ENCODE measurements at regions not wholly inside any gene's neighbourhood (a gene's known extent, or its start where the extent isn't known, plus 50 kb on each side); places are given as distances from the start of the nearest gene placed in this dataset.

DNA sequence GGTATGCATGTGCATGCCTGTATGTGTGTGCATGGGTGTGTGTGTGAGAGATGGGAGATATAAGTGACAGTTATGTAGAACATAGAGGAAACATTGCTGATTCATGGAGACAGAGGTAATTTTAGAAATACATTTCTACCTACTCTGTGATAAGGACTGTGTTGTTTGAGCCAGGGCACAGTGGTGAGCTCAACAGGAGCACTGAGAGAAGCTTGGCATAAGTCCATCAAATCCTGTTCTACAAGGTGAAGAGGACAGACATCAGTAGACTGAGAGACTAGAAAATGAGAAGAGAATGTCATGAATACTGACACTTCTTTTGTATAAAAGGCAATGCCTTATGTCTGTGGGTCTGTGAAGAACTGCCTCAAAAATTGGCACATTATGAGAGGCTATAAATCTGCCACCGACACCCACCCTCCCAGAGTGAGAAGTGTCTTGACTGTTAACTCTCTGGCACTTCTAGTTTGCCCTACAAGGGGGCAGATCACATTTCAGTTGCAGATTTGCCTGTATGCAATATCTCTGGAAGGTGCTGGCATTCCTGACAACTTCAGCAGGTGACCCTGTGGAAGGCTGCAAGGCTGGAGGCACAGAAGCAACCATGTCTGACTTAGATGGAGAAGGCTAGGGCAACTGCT lies 962.3 kb upstream of the NRXN1 start:
- H3K27me3 ChIP-seq = no peaks in the 10 kb centered on the region
- H3K36me3 ChIP-seq = no peaks in the 10 kb centered on the region
- no peaks in the 10 kb centered on the region for H3K4me1 ChIP-seq
- WGBS (ENCODE audit: insufficient coverage, low coverage, low lambda C conversion rate, missing lambda C conversion rate) = 50% methylated on average over 1 of the region's 1 CpG
- intact Hi-C loops (cut with DNase I) = no loop called here
- H3K4me3 ChIP-seq = no peak overlapping the region
- no peak overlapping the region for H3K27ac ChIP-seq
- TF ChIP-seq, protein P1, sequence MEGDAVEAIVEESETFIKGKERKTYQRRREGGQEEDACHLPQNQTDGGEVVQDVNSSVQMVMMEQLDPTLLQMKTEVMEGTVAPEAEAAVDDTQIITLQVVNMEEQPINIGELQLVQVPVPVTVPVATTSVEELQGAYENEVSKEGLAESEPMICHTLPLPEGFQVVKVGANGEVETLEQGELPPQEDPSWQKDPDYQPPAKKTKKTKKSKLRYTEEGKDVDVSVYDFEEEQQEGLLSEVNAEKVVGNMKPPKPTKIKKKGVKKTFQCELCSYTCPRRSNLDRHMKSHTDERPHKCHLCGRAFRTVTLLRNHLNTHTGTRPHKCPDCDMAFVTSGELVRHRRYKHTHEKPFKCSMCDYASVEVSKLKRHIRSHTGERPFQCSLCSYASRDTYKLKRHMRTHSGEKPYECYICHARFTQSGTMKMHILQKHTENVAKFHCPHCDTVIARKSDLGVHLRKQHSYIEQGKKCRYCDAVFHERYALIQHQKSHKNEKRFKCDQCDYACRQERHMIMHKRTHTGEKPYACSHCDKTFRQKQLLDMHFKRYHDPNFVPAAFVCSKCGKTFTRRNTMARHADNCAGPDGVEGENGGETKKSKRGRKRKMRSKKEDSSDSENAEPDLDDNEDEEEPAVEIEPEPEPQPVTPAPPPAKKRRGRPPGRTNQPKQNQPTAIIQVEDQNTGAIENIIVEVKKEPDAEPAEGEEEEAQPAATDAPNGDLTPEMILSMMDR (IDR thresholded peaks at IDR 0.05) = no peak
- TF ChIP-seq POLR2A (IDR thresholded peaks at IDR 0.05) = no peak
- no peak for DNase-seq
- ATAC-seq = no peak
- H3K9me3 ChIP-seq = no peaks in the 10 kb centered on the region

DNA sequence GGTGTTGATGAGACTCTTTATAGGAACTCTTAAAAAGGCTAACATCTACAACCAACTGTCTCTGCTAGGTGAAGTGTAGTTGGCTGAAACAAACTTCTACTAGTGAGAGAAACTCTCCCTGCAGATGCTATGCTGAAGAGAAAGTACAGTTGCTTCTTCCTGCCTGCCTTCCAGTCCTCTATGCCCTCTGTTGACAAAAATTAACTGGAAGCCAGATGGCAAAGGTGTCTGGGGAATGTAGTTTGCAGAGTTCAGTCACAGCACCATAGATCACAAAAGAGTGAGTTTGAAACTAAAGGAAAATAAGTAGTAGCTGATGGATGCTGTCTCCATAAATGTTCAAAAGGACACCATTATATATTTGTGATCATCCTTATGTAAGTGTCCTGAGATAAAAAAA lies 958.8 kb upstream of the NRXN1 start:
- H3K27me3 ChIP-seq = no peaks in the 10 kb centered on the region
- TF ChIP-seq POLR2A (IDR thresholded peaks at IDR 0.05) = no peak
- TF ChIP-seq, protein P1 (IDR thresholded peaks at IDR 0.05) = no peak
- intact Hi-C loops (cut with DNase I) = no loop called here
- no peaks in the 10 kb centered on the region for H3K36me3 ChIP-seq
- H3K4me3 ChIP-seq = no peak overlapping the region
- DNase-seq (no peak), ATAC-seq (no peak)
- no peak overlapping the region for H3K27ac ChIP-seq
- H3K4me1 ChIP-seq = no peaks in the 10 kb centered on the region
- no peaks in the 10 kb centered on the region for H3K9me3 ChIP-seq

DNA sequence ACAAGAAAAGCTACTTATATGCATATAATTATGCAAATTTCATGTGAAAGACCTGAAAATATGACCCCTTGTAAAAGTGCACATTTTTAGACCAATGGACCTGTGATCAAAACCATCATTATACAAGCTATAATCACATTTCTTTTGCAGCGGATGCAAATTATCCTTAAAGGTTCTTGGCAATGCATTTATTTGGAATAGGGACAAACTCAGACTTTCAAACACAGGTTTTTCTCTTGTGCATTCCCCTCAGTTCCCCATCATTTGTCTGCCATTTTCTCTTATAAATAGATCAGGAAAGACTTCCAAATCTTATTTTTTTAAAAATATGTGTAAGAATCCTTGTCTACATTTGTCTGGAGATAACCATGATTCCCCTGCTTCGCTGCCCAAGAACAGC lies 954.2 kb upstream of the NRXN1 start:
- H3K4me3 ChIP-seq = no peak overlapping the region
- intact Hi-C loops (cut with DNase I) = no loop called here
- no peak for DNase-seq
- H3K27ac ChIP-seq = no peak overlapping the region
- WGBS (ENCODE audit: insufficient coverage, low coverage, low lambda C conversion rate, missing lambda C conversion rate) = 70% methylated on average over 2 of the region's 2 CpGs
- TF ChIP-seq POLR2A (IDR thresholded peaks at IDR 0.05) = no peak
- TF ChIP-seq, protein P1 (IDR thresholded peaks at IDR 0.05) = no peak
- no peaks in the 10 kb centered on the region for H3K4me1 ChIP-seq
- ATAC-seq = no peak
- H3K27me3 ChIP-seq = no peaks in the 10 kb centered on the region
- H3K36me3 ChIP-seq = no peaks in the 10 kb centered on the region
- H3K9me3 ChIP-seq = no peaks in the 10 kb centered on the region

DNA sequence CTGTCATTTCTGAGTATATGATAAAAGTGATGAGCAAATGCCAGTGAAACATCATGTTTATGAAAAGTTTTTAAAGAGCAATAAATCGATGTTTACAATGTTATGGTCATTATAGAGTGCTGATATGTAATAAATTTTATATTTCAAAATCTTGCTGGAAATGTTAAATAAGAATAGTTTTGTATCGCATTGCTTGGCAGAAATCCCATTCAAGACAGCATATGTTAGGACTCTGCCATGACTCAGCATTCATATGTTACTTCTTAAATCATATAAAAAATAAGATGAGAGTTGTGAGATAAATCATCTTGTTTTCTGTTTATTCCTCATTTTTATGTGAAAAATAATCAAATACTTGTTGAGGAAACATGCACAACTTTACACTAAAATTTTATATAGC lies 949.9 kb upstream of the NRXN1 start:
- Histone ChIP-seq H3K9me3 (no peaks in the 10 kb centered on the region), H3K4me1 (no peaks in the 10 kb centered on the region), H3K4me3 (no peak overlapping the region), H3K27ac (no peak overlapping the region), H3K27me3 (no peaks in the 10 kb centered on the region), H3K36me3 (no peaks in the 10 kb centered on the region)
- no peak for TF ChIP-seq POLR2A (IDR thresholded peaks at IDR 0.05)
- TF ChIP-seq, protein P1 (IDR thresholded peaks at IDR 0.05) = no peak
- intact Hi-C loops (cut with DNase I) = no loop called here
- no peak for DNase-seq
- 53% methylated on average over 2 of the region's 2 CpGs for WGBS (ENCODE audit: insufficient coverage, low coverage, low lambda C conversion rate, missing lambda C conversion rate)
- no peak for ATAC-seq

DNA sequence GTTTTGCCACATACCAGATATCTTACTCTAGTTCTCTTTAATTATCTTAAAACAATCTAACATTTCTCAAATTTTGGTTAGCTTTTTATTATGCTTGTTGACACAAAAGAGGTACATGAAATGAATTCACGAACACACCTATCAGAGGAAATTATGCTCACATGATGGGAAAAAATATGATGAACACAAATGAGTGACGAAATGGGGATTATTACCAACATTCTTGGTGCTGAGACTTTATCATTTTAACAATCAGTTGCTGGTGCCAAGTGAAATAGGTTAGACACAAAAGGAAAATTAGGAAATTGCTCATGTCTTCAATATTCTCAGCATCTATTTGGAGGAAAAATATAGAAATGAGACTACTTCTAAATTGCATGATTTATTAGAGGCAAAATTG lies 944.7 kb upstream of the NRXN1 start:
- DNase-seq = no peak
- no peak for TF ChIP-seq POLR2A (IDR thresholded peaks at IDR 0.05)
- TF ChIP-seq, protein P1 (IDR thresholded peaks at IDR 0.05) = no peak
- Histone ChIP-seq H3K4me3 (no peak overlapping the region), H3K9me3 (no peaks in the 10 kb centered on the region), H3K4me1 (no peaks in the 10 kb centered on the region), H3K27ac (no peak overlapping the region), H3K36me3 (no peaks in the 10 kb centered on the region), H3K27me3 (no peaks in the 10 kb centered on the region)
- no peak for ATAC-seq
- WGBS (ENCODE audit: insufficient coverage, low coverage, low lambda C conversion rate, missing lambda C conversion rate) = 41% methylated on average over 2 of the region's 2 CpGs
- intact Hi-C loops (cut with DNase I) = no loop called here

Measured in right lobe of liver (tissue), 6 donors.